ENCODE measurements at regions not wholly inside any gene's neighbourhood (a gene's known extent, or its start where the extent isn't known, plus 50 kb on each side); places are given as distances from the start of the nearest gene placed in this dataset.

DNA sequence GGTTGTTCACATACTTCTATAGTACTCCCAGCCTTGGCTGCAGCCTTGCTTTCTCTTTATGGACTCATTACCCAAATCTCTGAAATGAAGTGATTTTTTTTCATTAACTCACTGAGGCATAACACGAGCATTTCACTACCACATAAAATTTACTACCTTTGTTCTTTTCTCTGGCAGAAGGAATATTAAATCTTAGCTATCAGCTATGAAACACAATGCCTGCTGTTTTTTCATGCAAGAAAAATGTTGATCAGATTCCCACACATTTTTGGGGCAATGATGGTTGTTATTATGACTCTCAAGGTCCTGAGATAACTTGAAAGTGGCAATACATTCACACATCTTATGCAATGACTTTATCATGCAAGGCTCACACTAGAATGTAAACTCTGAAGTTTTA lies 225.3 kb upstream of the ATP2B1 start:
- TF ChIP-seq CTCF (IDR thresholded peaks at IDR 0.05) (no peak), POLR2A (IDR thresholded peaks at IDR 0.05) (no peak)

All from sigmoid colon (tissue), 3 donors.